Right lobe of liver (tissue), 6 donors: ENCODE measurements at regions not wholly inside any gene's neighbourhood (a gene's known extent, or its start where the extent isn't known, plus 50 kb on each side); places are given as distances from the start of the nearest gene placed in this dataset.

Source experiments
- ATAC-seq, 4 donors: fragments of 200-7000 bp; cut with Tn5 transposase; one replicate each; pipeline ENCODE4 v1.9.1; 2020; ENCODE audit warnings: mild to moderate bottlenecking in 4 of 4, moderate library complexity in 4 of 4
- DNase-seq, 3 donors: peaks; one replicate each; pipeline ENCODE4 v3.0.0-alpha.2; 2020
- H3K27ac ChIP-seq, 3 donors: fragments of 200-600 bp; one replicate each; pipeline ENCODE4 v1.8.0; 2022
- H3K27me3 ChIP-seq, 2 donors: fragments of 200-600 bp; one replicate each; pipeline ENCODE4 v1.8.0; 2022
- H3K36me3 ChIP-seq, 4 donors: fragments of 200-600 bp; sonication (generic) in 1 of 4; one replicate each; pipeline versions ENCODE4 v1.5.1 to v1.8.0; 2017 to 2022; ENCODE audit warnings: control low read depth in 1 of 4
- H3K4me1 ChIP-seq, 4 donors: fragments of 200-600 bp; sonication (generic) in 1 of 4; one replicate each; pipeline versions ENCODE4 v1.5.1 to v1.8.0; 2017 to 2022; ENCODE audit warnings: control low read depth in 1 of 4
- H3K4me3 ChIP-seq, 3 donors: fragments of 200-600 bp; one replicate each; pipeline ENCODE4 v1.8.0; 2022
- H3K9me3 ChIP-seq, 4 donors: fragments of 200-600 bp; sonication (generic) in 1 of 4; one replicate each; pipeline versions ENCODE4 v1.5.1 to v1.8.0; 2017 to 2022; ENCODE audit warnings: control low read depth in 1 of 4
- POLR2A ChIP-seq: fragments of 450-650 bp; IDR thresholded peaks from one replicate; pipeline ENCODE4 v1.6.1; 2017; ENCODE audit warnings: antibody characterized with exemption, mild to moderate bottlenecking
- WGBS: methylation state at CpG from one replicate; pipeline ENCODE4 v1.1.6; 2018; ENCODE audit warnings: low coverage, low lambda C conversion rate; ENCODE audit not compliant: insufficient coverage; ENCODE audit errors: missing lambda C conversion rate; 5-methylcytosine and 5-hydroxymethylcytosine counted together
- intact Hi-C, 2 donors: fragments of 100-400 bp; cut with DNase I; formaldehyde crosslinking; loops; one replicate each; pipeline versions ENCODE4 v1.11.2 to v1.14.1; 2022
- TF ChIP-seq, protein P1 (sequence below), 4 donors: fragments of 200-600 bp in 3 of 4; fragments of 450-650 bp in 1 of 4; IDR thresholded peaks; one replicate each; pipeline versions ENCODE4 v1.5.1 to v1.8.0; 2016 to 2022; ENCODE audit warnings: antibody characterized with exemption in 4 of 4, mild to moderate bottlenecking in 2 of 4
- donor health status: DM: no; HTN: yes; CAD: no.
- donor health status: DM: no; HTN: no; CAD: no.
- donor health status: DM: no; HTN: no; CAD: no.
- donor health status: DM: no; HTN: yes; CAD: no.
- donor health status: DM: no; HTN: yes; CAD: no.

DNA sequence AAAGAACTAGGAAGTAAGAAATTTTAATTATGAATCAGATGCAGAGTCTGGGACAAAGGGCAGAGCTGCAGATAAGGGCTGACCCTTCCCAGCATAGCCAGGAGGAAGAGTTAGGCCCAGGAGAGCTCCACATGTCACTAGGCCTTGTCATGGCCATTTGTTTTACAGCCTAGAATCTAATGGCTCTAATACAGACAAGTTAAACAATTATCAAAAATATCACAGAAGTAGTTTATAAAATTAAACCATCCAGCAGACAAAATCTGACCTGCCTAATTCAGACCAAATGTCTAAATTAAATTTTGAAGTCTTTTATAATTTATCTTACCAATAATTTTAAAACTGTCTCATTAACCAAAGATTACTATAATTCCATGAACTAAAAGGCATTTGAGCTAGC lies 1369.5 kb downstream of the CDH11 start:
- TF ChIP-seq POLR2A: no peak
- Histone ChIP-seq H3K27ac (no peak overlapping the region), H3K4me1 (no peaks in the 10 kb centered on the region), H3K9me3 (no peaks in the 10 kb centered on the region), H3K36me3 (no peaks in the 10 kb centered on the region), H3K4me3 (no peak overlapping the region), H3K27me3 (no peaks in the 10 kb centered on the region)
- no peak for DNase-seq
- ATAC-seq: no peak
- intact Hi-C loops: no loop called here

GRCh38 chr16:63749276-63749675 lies 1372.6 kb downstream of the CDH11 start:
- intact Hi-C loops: no loop called here
- Histone ChIP-seq H3K36me3 (no peaks in the 10 kb centered on the region), H3K4me3 (no peak overlapping the region), H3K27ac (no peak overlapping the region), H3K4me1 (no peaks in the 10 kb centered on the region), H3K27me3 (no peaks in the 10 kb centered on the region), H3K9me3 (no peaks in the 10 kb centered on the region)
- DNase-seq (no peak), ATAC-seq (no peak)
- TF ChIP-seq, protein P1, sequence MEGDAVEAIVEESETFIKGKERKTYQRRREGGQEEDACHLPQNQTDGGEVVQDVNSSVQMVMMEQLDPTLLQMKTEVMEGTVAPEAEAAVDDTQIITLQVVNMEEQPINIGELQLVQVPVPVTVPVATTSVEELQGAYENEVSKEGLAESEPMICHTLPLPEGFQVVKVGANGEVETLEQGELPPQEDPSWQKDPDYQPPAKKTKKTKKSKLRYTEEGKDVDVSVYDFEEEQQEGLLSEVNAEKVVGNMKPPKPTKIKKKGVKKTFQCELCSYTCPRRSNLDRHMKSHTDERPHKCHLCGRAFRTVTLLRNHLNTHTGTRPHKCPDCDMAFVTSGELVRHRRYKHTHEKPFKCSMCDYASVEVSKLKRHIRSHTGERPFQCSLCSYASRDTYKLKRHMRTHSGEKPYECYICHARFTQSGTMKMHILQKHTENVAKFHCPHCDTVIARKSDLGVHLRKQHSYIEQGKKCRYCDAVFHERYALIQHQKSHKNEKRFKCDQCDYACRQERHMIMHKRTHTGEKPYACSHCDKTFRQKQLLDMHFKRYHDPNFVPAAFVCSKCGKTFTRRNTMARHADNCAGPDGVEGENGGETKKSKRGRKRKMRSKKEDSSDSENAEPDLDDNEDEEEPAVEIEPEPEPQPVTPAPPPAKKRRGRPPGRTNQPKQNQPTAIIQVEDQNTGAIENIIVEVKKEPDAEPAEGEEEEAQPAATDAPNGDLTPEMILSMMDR (IDR thresholded peaks at IDR 0.05): no peak
- TF ChIP-seq POLR2A: no peak

- intact Hi-C loops: no loop called here
- Histone ChIP-seq H3K27me3 (no peaks in the 10 kb centered on the region), H3K36me3 (no peaks in the 10 kb centered on the region), H3K4me1 (no peaks in the 10 kb centered on the region), H3K27ac (no peak overlapping the region), H3K9me3 (no peaks in the 10 kb centered on the region), H3K4me3 (no peak overlapping the region)
- WGBS: 68% methylated on average over 4 of the region's 4 CpGs
- DNase-seq: no peak
- no peak for ATAC-seq
- no peak for TF ChIP-seq POLR2A
- TF ChIP-seq, protein P1 (IDR thresholded peaks at IDR 0.05): no peak
Measured at GRCh38 chr16:63745456-63745855, 1376.4 kb downstream of the CDH11 start.

GRCh38 chr16:63744077-63744874 lies 1377.6 kb downstream of the CDH11 start:
- Histone ChIP-seq H3K4me1 (no peaks in the 10 kb centered on the region), H3K36me3 (no peaks in the 10 kb centered on the region), H3K4me3 (no peak overlapping the region), H3K27me3 (no peaks in the 10 kb centered on the region), H3K9me3 (no peaks in the 10 kb centered on the region), H3K27ac (no peak overlapping the region)
- WGBS: 79% methylated on average over 2 of the region's 13 CpGs
- no peak for TF ChIP-seq POLR2A
- TF ChIP-seq, protein P1 (IDR thresholded peaks at IDR 0.05): no peak
- DNase-seq: no peak
- peak in 1 of 4 donors; percentile 36 for ATAC-seq
- intact Hi-C loops: no loop called here

DNA sequence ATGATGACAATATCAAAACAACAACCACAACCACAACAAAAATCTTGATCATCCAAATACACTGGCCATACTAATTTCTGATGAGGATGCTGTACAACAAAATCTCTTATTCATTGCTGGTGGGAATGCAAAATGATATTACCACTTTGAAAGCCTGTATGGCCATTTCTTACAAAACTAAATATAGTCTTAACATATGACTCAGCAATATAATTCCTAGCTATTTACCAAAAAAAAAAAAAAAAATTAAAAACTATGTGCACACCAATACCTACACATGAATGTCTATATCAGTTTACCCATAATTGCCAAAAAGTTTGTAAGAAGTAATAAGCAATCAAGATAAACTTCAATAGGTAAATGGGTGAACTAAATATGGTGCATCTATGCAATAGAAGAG lies 1379.7 kb downstream of the CDH11 start:
- H3K4me1 ChIP-seq: no peaks in the 10 kb centered on the region
- H3K9me3 ChIP-seq: no peaks in the 10 kb centered on the region
- H3K36me3 ChIP-seq: no peaks in the 10 kb centered on the region
- no peak for DNase-seq
- H3K27me3 ChIP-seq: no peaks in the 10 kb centered on the region
- H3K27ac ChIP-seq: no peak overlapping the region
- intact Hi-C loops: no loop called here
- no peak for TF ChIP-seq POLR2A
- TF ChIP-seq, protein P1 (IDR thresholded peaks at IDR 0.05): no peak
- ATAC-seq: no peak
- H3K4me3 ChIP-seq: no peak overlapping the region
